Gastroesophageal sphincter (tissue), 3 donors: ENCODE measurements at regions not wholly inside any gene's neighbourhood (a gene's known extent, or its start where the extent isn't known, plus 50 kb on each side); places are given as distances from the start of the nearest gene placed in this dataset.

Experiments used
- CTCF ChIP-seq, 4 experiments: fragments of 200-600 bp in 2 of 4; fragments of 450-650 bp in 2 of 4; sonication (generic) in 1 of 4; IDR thresholded peaks; one replicate each; pipeline ENCODE4 v1.5.1; 2017 to 2019; ENCODE audit warnings: antibody characterized with exemption in 4 of 4, mild to moderate bottlenecking in 2 of 4, moderate library complexity in 2 of 4
- EP300 ChIP-seq: sonication (generic); formaldehyde crosslinking; IDR thresholded peaks from one replicate; pipeline ENCODE4 v1.6.1; 2017; ENCODE audit warnings: antibody characterized with exemption, mild to moderate bottlenecking
- POLR2A ChIP-seq, 2 donors: fragments of 450-650 bp; IDR thresholded peaks; one replicate each; pipeline ENCODE4 v1.6.1; 2017; ENCODE audit warnings: antibody characterized with exemption in 2 of 2, mild to moderate bottlenecking in 2 of 2, moderate library complexity in 1 of 2

- no peak for TF ChIP-seq POLR2A (IDR thresholded peaks at IDR 0.05)
- no peak for TF ChIP-seq CTCF (IDR thresholded peaks at IDR 0.05)
- TF ChIP-seq EP300: no peak
These were observed 93.4 kb downstream of the CHCHD4 start for GRCh38 chr3:14031271-14031670.
